Naive thymus-derived CD4-positive, alpha-beta T cell (primary cell): ENCODE measurements at regions not wholly inside any gene's neighbourhood (a gene's known extent, or its start where the extent isn't known, plus 50 kb on each side); places are given as distances from the start of the nearest gene placed in this dataset.
A peak's percentile ranks its signal among the peaks of the same experiment; 100 is the strongest.

ENCODE experiments used
- ATAC-seq: fragments of 150-1000 bp; cut with Tn5 transposase; 2 replicates; pipeline ENCODE4 v1.10.0; 2021; ENCODE audit warnings: mild to moderate bottlenecking, moderate library complexity
- CTCF ChIA-PET: fragments of 350-600 bp; sonication (Branson Sonifier 250); formaldehyde crosslinking; loops from one replicate; lab custom pipeline; 2021; ENCODE audit warnings: antibody characterized with exemption; lab: Charles Lee
- POLR2A ChIA-PET: fragments of 350-600 bp; sonication (Branson Sonifier 250); formaldehyde crosslinking; loops from one replicate; lab custom pipeline; 2021; ENCODE audit warnings: antibody characterized with exemption, inconsistent platforms; lab: Charles Lee
- DNase-seq, 9 donors: peaks; one replicate each; pipeline versions ENCODE4 v3.0.0 to v3.0.0-alpha.2; 2020 to 2022; ENCODE audit warnings: mixed read lengths in 1 of 9
- H3K27ac ChIP-seq: one replicate; pipeline ENCODE4 v1.7.0; 2013; ENCODE audit warnings: mild to moderate bottlenecking, low read depth, low read length, moderate library complexity
- H3K27me3 ChIP-seq, 2 donors: one replicate each; pipeline ENCODE4 v1.7.0; 2013; ENCODE audit warnings: low read length in 2 of 2, mild to moderate bottlenecking in 2 of 2, moderate library complexity in 2 of 2; ENCODE audit not compliant: control insufficient read depth in 2 of 2, insufficient read depth in 2 of 2
- H3K36me3 ChIP-seq, 3 experiments: 1 replicate in 2 of 3; 2 replicates in 1 of 3; pipeline ENCODE4 v1.7.0; 2013; ENCODE audit warnings: low read length in 3 of 3, mild to moderate bottlenecking in 3 of 3, moderate library complexity in 1 of 3; ENCODE audit not compliant: insufficient read depth in 3 of 3, control insufficient read depth in 2 of 3
- H3K4me1 ChIP-seq, 2 donors: one replicate each; pipeline ENCODE4 v1.7.0; 2013; ENCODE audit warnings: low read length in 2 of 2, mild to moderate bottlenecking in 2 of 2, moderate library complexity in 1 of 2; ENCODE audit not compliant: control insufficient read depth in 2 of 2, insufficient read depth in 2 of 2
- H3K4me3 ChIP-seq: 2 replicates; pipeline ENCODE4 v1.7.0; 2013; ENCODE audit warnings: mild to moderate bottlenecking, low read length
- H3K9me3 ChIP-seq, 3 experiments: 1 replicate in 2 of 3; 2 replicates in 1 of 3; pipeline ENCODE4 v1.7.0; 2013; ENCODE audit warnings: low read length in 3 of 3; ENCODE audit not compliant: control insufficient read depth in 2 of 3
- H3K27ac Mint-ChIP-seq, 9 donors: one replicate each; pipeline ENCODE4 v1.8.0; 2020 to 2022; ENCODE audit warnings: mixed read lengths in 9 of 9, mild to moderate bottlenecking in 8 of 9, moderate library complexity in 5 of 9, inconsistent platforms in 2 of 9
- H3K27me3 Mint-ChIP-seq, 5 donors: one replicate each; pipeline ENCODE4 v1.8.0; 2021 to 2022; ENCODE audit warnings: mixed read lengths in 5 of 5, mild to moderate bottlenecking in 1 of 5
- H3K36me3 Mint-ChIP-seq, 5 donors: one replicate each; pipeline ENCODE4 v1.8.0; 2020 to 2022; ENCODE audit warnings: mixed read lengths in 5 of 5, mild to moderate bottlenecking in 3 of 5, inconsistent platforms in 1 of 5
- H3K4me1 Mint-ChIP-seq, 7 donors: one replicate each; pipeline ENCODE4 v1.8.0; 2020 to 2022; ENCODE audit warnings: mixed read lengths in 7 of 7, mild to moderate bottlenecking in 3 of 7, inconsistent platforms in 1 of 7
- H3K4me3 Mint-ChIP-seq, 10 donors: one replicate each; pipeline ENCODE4 v1.8.0; 2020 to 2022; ENCODE audit warnings: mild to moderate bottlenecking in 10 of 10, mixed read lengths in 10 of 10, moderate library complexity in 6 of 10, inconsistent platforms in 2 of 10
- H3K9me3 Mint-ChIP-seq, 11 donors: one replicate each; pipeline ENCODE4 v1.8.0; 2020 to 2022; ENCODE audit warnings: mixed read lengths in 11 of 11, mild to moderate bottlenecking in 4 of 11, inconsistent platforms in 1 of 11, moderate library complexity in 1 of 11
- intact Hi-C, 2 donors: fragments of 100-400 bp; cut with micrococcal nuclease; formaldehyde crosslinking; loops; one replicate each; pipeline ENCODE4 v1.15.1; 2023

- ATAC-seq = no peak
- Mint-ChIP-seq H3K27ac (no peak overlapping the region), H3K36me3 (peaks cover 0 to 2% (median 0%) of the 10 kb centered on the region in 5 donors), H3K4me3 (no peak overlapping the region), H3K27me3 (peaks cover 0 to 10% (median 0%) of the 10 kb centered on the region in 5 donors), H3K9me3 (peaks cover 0 to 17% (median 9%) of the 10 kb centered on the region in 11 donors), H3K4me1 (peaks cover 0 to 17% (median 11%) of the 10 kb centered on the region in 7 donors)
- no peak overlapping the region for H3K4me3 ChIP-seq
- ChIA-PET POLR2A (no interaction called here), CTCF (no interaction called here)
- no peaks in the 10 kb centered on the region for H3K4me1 ChIP-seq
- no peaks in the 10 kb centered on the region for H3K27me3 ChIP-seq
- H3K9me3 ChIP-seq = peaks cover 0 to 7% (median 6%) of the 10 kb centered on the region in 3 experiments
- no peak overlapping the region for H3K27ac ChIP-seq
- no peaks in the 10 kb centered on the region for H3K36me3 ChIP-seq
- DNase-seq = no peak
- intact Hi-C loops = no loop called here
These were observed 57.7 kb upstream of the LINC01488 start for GRCh38 chr11:69423611-69424385.

- H3K9me3 Mint-ChIP-seq = peaks cover 0 to 17% (median 9%) of the 10 kb centered on the region in 11 donors
- H3K27ac ChIP-seq = no peak overlapping the region
- ATAC-seq = no peak
- no peaks in the 10 kb centered on the region for H3K27me3 ChIP-seq
- no peaks in the 10 kb centered on the region for H3K36me3 ChIP-seq
- no peak overlapping the region for H3K4me3 ChIP-seq
- ChIA-PET CTCF (no interaction called here), POLR2A (no interaction called here)
- H3K9me3 ChIP-seq = peaks cover 0 to 7% (median 6%) of the 10 kb centered on the region in 3 experiments
- H3K4me1 Mint-ChIP-seq = peaks cover 0 to 17% (median 11%) of the 10 kb centered on the region in 7 donors
- H3K27ac Mint-ChIP-seq = no peak overlapping the region
- H3K4me3 Mint-ChIP-seq = no peak overlapping the region
- intact Hi-C loops = no loop called here
- peaks cover 0 to 2% (median 0%) of the 10 kb centered on the region in 5 donors for H3K36me3 Mint-ChIP-seq
- no peaks in the 10 kb centered on the region for H3K4me1 ChIP-seq
- H3K27me3 Mint-ChIP-seq = peaks cover 0 to 10% (median 0%) of the 10 kb centered on the region in 5 donors
- no peak for DNase-seq
These were observed 56.7 kb upstream of the LINC01488 start for GRCh38 chr11:69424748-69425147.

GRCh38 chr11:69425444-69425843 lies 56.0 kb upstream of the LINC01488 start:
- intact Hi-C loops = no loop called here
- H3K36me3 ChIP-seq = no peaks in the 10 kb centered on the region
- no peak overlapping the region for H3K27ac ChIP-seq
- Mint-ChIP-seq H3K27me3 (peaks cover 0 to 10% (median 0%) of the 10 kb centered on the region in 5 donors), H3K4me3 (peak overlapping the region in 1 of 10 donors; percentile 46), H3K4me1 (peaks cover 0 to 17% (median 11%) of the 10 kb centered on the region in 7 donors), H3K9me3 (peaks cover 0 to 17% (median 9%) of the 10 kb centered on the region in 11 donors), H3K27ac (no peak overlapping the region), H3K36me3 (peaks cover 0 to 2% (median 0%) of the 10 kb centered on the region in 5 donors)
- CTCF ChIA-PET = no interaction called here
- peaks cover 0 to 7% (median 6%) of the 10 kb centered on the region in 3 experiments for H3K9me3 ChIP-seq
- DNase-seq (no peak), ATAC-seq (no peak)
- no peak overlapping the region for H3K4me3 ChIP-seq
- no peaks in the 10 kb centered on the region for H3K4me1 ChIP-seq
- H3K27me3 ChIP-seq = no peaks in the 10 kb centered on the region
- POLR2A ChIA-PET = interaction anchor here (0.7 kb wide), 1 partner anchor 14 kb away, joined by 3 read pairs; no protein-coding TSS in a partner anchor

- Mint-ChIP-seq H3K4me3 (peak overlapping the region in 8 of 10 donors; percentile 9 to 46 (median 40)), H3K4me1 (peaks cover 0 to 17% (median 11%) of the 10 kb centered on the region in 7 donors), H3K36me3 (peaks cover 0 to 2% (median 0%) of the 10 kb centered on the region in 5 donors), H3K27ac (peak overlapping the region in 1 of 9 donors; percentile 51), H3K9me3 (peaks cover 0 to 17% (median 9%) of the 10 kb centered on the region in 11 donors), H3K27me3 (peaks cover 0 to 10% (median 0%) of the 10 kb centered on the region in 5 donors)
- no peaks in the 10 kb centered on the region for H3K27me3 ChIP-seq
- no peak overlapping the region for H3K4me3 ChIP-seq
- POLR2A ChIA-PET = interaction anchor here (0.7 kb wide), 1 partner anchor 13 kb away, joined by 3 read pairs; no protein-coding TSS in a partner anchor
- DNase-seq (peak in 4 of 9 donors; percentile 14 to 30 (median 23)), ATAC-seq (peak; percentile 47)
- CTCF ChIA-PET = no interaction called here
- H3K27ac ChIP-seq = no peak overlapping the region
- H3K9me3 ChIP-seq = peaks cover 0 to 7% (median 6%) of the 10 kb centered on the region in 3 experiments
- intact Hi-C loops = no loop called here
- H3K36me3 ChIP-seq = no peaks in the 10 kb centered on the region
- H3K4me1 ChIP-seq = no peaks in the 10 kb centered on the region
These were observed 55.4 kb upstream of the LINC01488 start for GRCh38 chr11:69425895-69426544.

- Mint-ChIP-seq H3K36me3 (peaks cover 0 to 2% (median 0%) of the 10 kb centered on the region in 5 donors), H3K27ac (no peak overlapping the region), H3K4me1 (peaks cover 0 to 17% (median 11%) of the 10 kb centered on the region in 7 donors), H3K27me3 (peaks cover 0 to 10% (median 3%) of the 10 kb centered on the region in 5 donors), H3K9me3 (peaks cover 0 to 17% (median 9%) of the 10 kb centered on the region in 11 donors), H3K4me3 (no peak overlapping the region)
- H3K4me3 ChIP-seq = no peak overlapping the region
- intact Hi-C loops = no loop called here
- ChIA-PET CTCF (no interaction called here), POLR2A (no interaction called here)
- H3K9me3 ChIP-seq = peaks cover 0 to 7% (median 6%) of the 10 kb centered on the region in 3 experiments
- ATAC-seq (no peak), DNase-seq (no peak)
- no peaks in the 10 kb centered on the region for H3K36me3 ChIP-seq
- no peak overlapping the region for H3K27ac ChIP-seq
- no peaks in the 10 kb centered on the region for H3K27me3 ChIP-seq
- H3K4me1 ChIP-seq = no peaks in the 10 kb centered on the region
These were observed 54.1 kb upstream of the LINC01488 start for GRCh38 chr11:69427337-69427736.

- Mint-ChIP-seq H3K4me1 (peaks cover 0 to 17% (median 11%) of the 10 kb centered on the region in 7 donors), H3K36me3 (peaks cover 0 to 2% (median 0%) of the 10 kb centered on the region in 5 donors), H3K27me3 (peaks cover 0 to 10% (median 3%) of the 10 kb centered on the region in 5 donors), H3K9me3 (peaks cover 0 to 17% (median 9%) of the 10 kb centered on the region in 11 donors), H3K4me3 (no peak overlapping the region), H3K27ac (peak overlapping the region in 1 of 9 donors; percentile 41)
- Histone ChIP-seq H3K4me3 (no peak overlapping the region), H3K36me3 (no peaks in the 10 kb centered on the region), H3K27ac (no peak overlapping the region), H3K4me1 (no peaks in the 10 kb centered on the region), H3K27me3 (no peaks in the 10 kb centered on the region), H3K9me3 (peaks cover 0 to 7% (median 6%) of the 10 kb centered on the region in 3 experiments)
- ChIA-PET POLR2A (no interaction called here), CTCF (interaction anchor here (0.6 kb wide), 1 partner anchor 16 kb away, joined by 4 read pairs; no protein-coding TSS in a partner anchor)
- intact Hi-C loops = no loop called here
- no peak for DNase-seq
- ATAC-seq = no peak
These were observed 53.3 kb upstream of the LINC01488 start for GRCh38 chr11:69427906-69428880.
